ENCODE measurements at regions not wholly inside any gene's neighbourhood (a gene's known extent, or its start where the extent isn't known, plus 50 kb on each side); places are given as distances from the start of the nearest gene placed in this dataset.

- Mint-ChIP-seq H3K9me3 (ENCODE audit: low read depth, unreplicated experiment) (no peaks in the 10 kb centered on the region), H3K27me3 (ENCODE audit: unreplicated experiment) (no peaks in the 10 kb centered on the region), H3K36me3 (ENCODE audit: insufficient read depth, unreplicated experiment) (peaks cover 50% of the 10 kb centered on the region), H3K4me1 (ENCODE audit: low read depth, unreplicated experiment) (peaks cover 70% of the 10 kb centered on the region), H3K27ac (ENCODE audit: unreplicated experiment) (peak overlapping the region; percentile 97), H3K4me3 (ENCODE audit: low read depth, unreplicated experiment) (peak overlapping the region; percentile 19)
- TSS peak; percentile 91 for BruUV-seq (replicated peaks)
- DNase-seq: peak; percentile 80
- intact Hi-C loops (cut with micrococcal nuclease; ENCODE audit: unreplicated experiment): loop anchor here (1.0 to 10.0 kb wide), 7 partner anchors 54 to 446 kb away; partner anchors contain the start of gene IGFBP3
- no peak for TF ChIP-seq CTCF (IDR thresholded peaks at IDR 0.05; ENCODE audit: unreplicated experiment)
- CTCF ChIA-PET: interaction anchor here (0.8 to 1.6 kb wide), 3 partner anchors 10 to 285 kb away, joined by 3 to 7 read pairs (median 6); no protein-coding TSS in a partner anchor
These were observed 285.5 kb upstream of the IGFBP3 start for GRCh38 chr7:46206476-46207060.

- H3K27ac Mint-ChIP-seq (ENCODE audit: unreplicated experiment): peak overlapping the region; percentile 97
- H3K9me3 Mint-ChIP-seq (ENCODE audit: low read depth, unreplicated experiment): no peaks in the 10 kb centered on the region
- intact Hi-C loops (cut with micrococcal nuclease; ENCODE audit: unreplicated experiment): loop anchor here (5.0 to 10.0 kb wide), 5 partner anchors 53 to 447 kb away; partner anchors contain the start of gene IGFBP3
- DNase-seq: peak; percentile 91
- peak overlapping the region; percentile 19 for H3K4me3 Mint-ChIP-seq (ENCODE audit: low read depth, unreplicated experiment)
- no peaks in the 10 kb centered on the region for H3K27me3 Mint-ChIP-seq (ENCODE audit: unreplicated experiment)
- H3K4me1 Mint-ChIP-seq (ENCODE audit: low read depth, unreplicated experiment): peaks cover 69% of the 10 kb centered on the region
- CTCF ChIA-PET: interaction anchor here (0.8 to 1.6 kb wide), 7 partner anchors 11 to 284 kb away, joined by 3 to 11 read pairs (median 4); no protein-coding TSS in a partner anchor
- peaks cover 50% of the 10 kb centered on the region for H3K36me3 Mint-ChIP-seq (ENCODE audit: insufficient read depth, unreplicated experiment)
- no peak for TF ChIP-seq CTCF (IDR thresholded peaks at IDR 0.05; ENCODE audit: unreplicated experiment)
- BruUV-seq (replicated peaks): no TSS peak
These were observed 284.4 kb upstream of the IGFBP3 start for GRCh38 chr7:46205478-46205877.

- peaks cover 59% of the 10 kb centered on the region for H3K4me1 Mint-ChIP-seq (ENCODE audit: low read depth, unreplicated experiment)
- no peaks in the 10 kb centered on the region for H3K9me3 Mint-ChIP-seq (ENCODE audit: low read depth, unreplicated experiment)
- H3K4me3 Mint-ChIP-seq (ENCODE audit: low read depth, unreplicated experiment): no peak overlapping the region
- CTCF ChIA-PET: no interaction called here
- BruUV-seq (replicated peaks): no TSS peak
- intact Hi-C loops (cut with micrococcal nuclease; ENCODE audit: unreplicated experiment): loop anchor here (10.0 kb wide), 1 partner anchor 199 kb away; no protein-coding TSS in a partner anchor
- no peak for TF ChIP-seq CTCF (IDR thresholded peaks at IDR 0.05; ENCODE audit: unreplicated experiment)
- peak overlapping the region; percentile 97 for H3K27ac Mint-ChIP-seq (ENCODE audit: unreplicated experiment)
- peaks cover 44% of the 10 kb centered on the region for H3K36me3 Mint-ChIP-seq (ENCODE audit: insufficient read depth, unreplicated experiment)
- DNase-seq: no peak
- no peaks in the 10 kb centered on the region for H3K27me3 Mint-ChIP-seq (ENCODE audit: unreplicated experiment)
These were observed 282.9 kb upstream of the IGFBP3 start for GRCh38 chr7:46203926-46204325.

GRCh38 chr7:46202379-46202778 is 281.3 kb upstream of the IGFBP3 start:
- TF ChIP-seq CTCF (IDR thresholded peaks at IDR 0.05; ENCODE audit: unreplicated experiment): no peak
- Mint-ChIP-seq H3K36me3 (ENCODE audit: insufficient read depth, unreplicated experiment) (peaks cover 32% of the 10 kb centered on the region), H3K27ac (ENCODE audit: unreplicated experiment) (no peak overlapping the region), H3K4me3 (ENCODE audit: low read depth, unreplicated experiment) (no peak overlapping the region), H3K4me1 (ENCODE audit: low read depth, unreplicated experiment) (peaks cover 58% of the 10 kb centered on the region), H3K27me3 (ENCODE audit: unreplicated experiment) (no peaks in the 10 kb centered on the region), H3K9me3 (ENCODE audit: low read depth, unreplicated experiment) (no peaks in the 10 kb centered on the region)
- no peak for DNase-seq
- CTCF ChIA-PET: no interaction called here
- BruUV-seq (replicated peaks): no TSS peak
- intact Hi-C loops (cut with micrococcal nuclease; ENCODE audit: unreplicated experiment): loop anchor here (10.0 kb wide), 1 partner anchor 198 kb away; no protein-coding TSS in a partner anchor

All from Calu3 (cell line).